Body of pancreas (tissue), 4 donors: ENCODE measurements at regions not wholly inside any gene's neighbourhood (a gene's known extent, or its start where the extent isn't known, plus 50 kb on each side); places are given as distances from the start of the nearest gene placed in this dataset.

Source experiments
- ATAC-seq: fragments of 150-250 bp; one replicate; pipeline ENCODE4 v1.9.1; 2016
- DNase-seq, 4 donors: peaks; one replicate each; pipeline ENCODE4 v3.0.0-alpha.2; 2019
- H3K27ac ChIP-seq, 4 donors: fragments of 200-600 bp; sonication (generic); 1 replicate in 3 of 4; 2 replicates in 1 of 4; pipeline versions ENCODE4 v1.5.1 to v1.6.1; 2016 to 2019; ENCODE audit warnings: mild to moderate bottlenecking in 1 of 4, mixed read lengths in 1 of 4, moderate library complexity in 1 of 4
- H3K27me3 ChIP-seq, 2 donors: fragments of 200-600 bp; sonication (generic); one replicate each; pipeline ENCODE4 v1.6.0; 2016; ENCODE audit warnings: mild to moderate bottlenecking in 1 of 2
- H3K36me3 ChIP-seq, 2 donors: fragments of 200-600 bp; sonication (generic); replicated peaks in 1 of 2; 2 replicates each; pipeline ENCODE4 v1.5.1; 2016; ENCODE audit warnings: low read depth in 2 of 2; ENCODE audit not compliant: insufficient read depth in 1 of 2
- H3K4me1 ChIP-seq: fragments of 200-600 bp; sonication (generic); one replicate; pipeline ENCODE4 v1.6.0; 2016
- H3K4me3 ChIP-seq, 2 donors: fragments of 200-600 bp; sonication (generic); 1 replicate in 1 of 2; 2 replicates in 1 of 2; pipeline ENCODE4 v1.5.1; 2016 to 2019
- H3K9me3 ChIP-seq, 3 donors: fragments of 200-600 bp; sonication (generic); 1 replicate in 2 of 3; 2 replicates in 1 of 3; pipeline ENCODE4 v1.5.1; 2016
- POLR2A ChIP-seq, 3 donors: fragments of 450-650 bp; IDR thresholded peaks; one replicate each; pipeline ENCODE4 v1.6.1; 2016; ENCODE audit warnings: antibody characterized with exemption in 3 of 3, mild to moderate bottlenecking in 2 of 3
- WGBS, 2 donors: methylation state at CpG; one replicate each; pipeline ENCODE4 v1.1.5; 2017; 5-methylcytosine and 5-hydroxymethylcytosine counted together
- intact Hi-C: fragments of 100-400 bp; cut with DNase I; formaldehyde crosslinking; loops from one replicate; pipeline ENCODE4 v1.15.1; 2023
- TF ChIP-seq, protein P1 (sequence below), 7 experiments: fragments of 450-650 bp in 4 of 7; fragments of 200-600 bp in 3 of 7; sonication (generic) in 3 of 7; IDR thresholded peaks; one replicate each; pipeline ENCODE4 v1.5.1; 2016 to 2019; ENCODE audit warnings: antibody characterized with exemption in 7 of 7

DNA sequence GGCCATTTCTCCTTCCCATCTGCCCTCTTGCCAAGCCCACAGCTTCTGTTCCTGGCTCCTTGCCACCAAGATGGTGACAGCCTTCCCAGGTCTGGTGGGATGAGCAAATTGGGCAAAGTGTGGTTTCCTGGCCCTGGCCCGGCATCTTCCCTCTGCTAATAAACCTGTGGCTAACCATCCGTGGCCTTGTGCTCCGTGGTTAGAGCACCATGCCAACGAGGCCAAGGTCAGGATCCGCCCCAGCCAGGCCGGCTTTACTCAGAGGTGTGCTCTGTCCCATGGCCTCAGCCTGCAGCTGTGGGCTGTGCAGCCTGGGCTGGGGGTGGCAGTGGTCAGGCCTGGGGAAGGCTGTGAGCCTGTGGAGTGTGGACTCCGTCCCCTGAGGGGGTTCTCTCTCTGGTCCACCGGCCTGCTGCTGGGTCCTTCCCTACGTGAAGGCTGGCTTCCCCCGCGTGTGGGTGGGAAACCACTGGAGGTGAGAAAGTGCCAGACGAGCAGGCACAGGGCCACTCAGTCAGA is 117.4 kb downstream of the VEGFA start:
- intact Hi-C loops = no loop called here
- WGBS, 2 donors = 54% methylated on average over 10 to 12 of the region's 12 CpGs
- Histone ChIP-seq H3K36me3 (no peaks in the 10 kb centered on the region), H3K27me3 (no peaks in the 10 kb centered on the region), H3K9me3 (no peaks in the 10 kb centered on the region), H3K4me1 (peaks cover 28% of the 10 kb centered on the region), H3K4me3 (no peak overlapping the region), H3K27ac (no peak overlapping the region)
- no peak for ATAC-seq
- peak in 2 of 4 donors; percentile 23 to 47 for DNase-seq
- TF ChIP-seq, protein P1, sequence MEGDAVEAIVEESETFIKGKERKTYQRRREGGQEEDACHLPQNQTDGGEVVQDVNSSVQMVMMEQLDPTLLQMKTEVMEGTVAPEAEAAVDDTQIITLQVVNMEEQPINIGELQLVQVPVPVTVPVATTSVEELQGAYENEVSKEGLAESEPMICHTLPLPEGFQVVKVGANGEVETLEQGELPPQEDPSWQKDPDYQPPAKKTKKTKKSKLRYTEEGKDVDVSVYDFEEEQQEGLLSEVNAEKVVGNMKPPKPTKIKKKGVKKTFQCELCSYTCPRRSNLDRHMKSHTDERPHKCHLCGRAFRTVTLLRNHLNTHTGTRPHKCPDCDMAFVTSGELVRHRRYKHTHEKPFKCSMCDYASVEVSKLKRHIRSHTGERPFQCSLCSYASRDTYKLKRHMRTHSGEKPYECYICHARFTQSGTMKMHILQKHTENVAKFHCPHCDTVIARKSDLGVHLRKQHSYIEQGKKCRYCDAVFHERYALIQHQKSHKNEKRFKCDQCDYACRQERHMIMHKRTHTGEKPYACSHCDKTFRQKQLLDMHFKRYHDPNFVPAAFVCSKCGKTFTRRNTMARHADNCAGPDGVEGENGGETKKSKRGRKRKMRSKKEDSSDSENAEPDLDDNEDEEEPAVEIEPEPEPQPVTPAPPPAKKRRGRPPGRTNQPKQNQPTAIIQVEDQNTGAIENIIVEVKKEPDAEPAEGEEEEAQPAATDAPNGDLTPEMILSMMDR (IDR thresholded peaks at IDR 0.05) = no peak
- TF ChIP-seq POLR2A (IDR thresholded peaks at IDR 0.05) = no peak

DNA sequence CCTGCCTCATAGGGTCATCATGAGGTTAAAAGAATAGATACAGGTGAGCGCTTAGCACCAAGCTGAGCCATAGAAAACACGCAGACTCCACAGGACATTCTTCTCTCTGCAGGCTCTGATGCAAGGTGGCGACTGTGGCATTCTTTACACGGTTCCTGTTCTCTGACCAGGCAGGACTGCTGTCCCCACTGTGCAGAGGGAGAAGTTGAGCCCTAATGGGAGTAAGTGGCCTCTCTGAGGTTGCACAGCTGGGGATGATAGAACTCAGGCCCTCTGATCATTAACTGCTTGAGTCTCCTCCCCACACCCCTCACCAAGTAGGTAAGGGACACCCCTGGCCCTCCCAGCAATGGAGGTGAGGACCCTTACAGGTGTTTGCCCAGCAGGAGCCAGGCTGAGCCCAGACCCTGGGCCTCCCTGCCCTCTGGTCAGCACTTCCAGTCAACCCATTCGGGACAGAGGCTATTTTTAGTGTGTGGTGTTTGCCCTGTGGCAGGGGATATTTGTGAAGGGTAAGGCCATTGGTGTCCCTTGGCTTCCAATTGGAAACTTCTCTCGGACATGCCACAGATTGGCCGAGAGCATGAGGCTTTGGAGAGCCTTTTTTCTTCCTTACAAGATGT is 116.8 kb downstream of the VEGFA start:
- Histone ChIP-seq H3K36me3 (no peaks in the 10 kb centered on the region), H3K9me3 (no peaks in the 10 kb centered on the region), H3K27me3 (no peaks in the 10 kb centered on the region), H3K4me3 (no peak overlapping the region), H3K27ac (no peak overlapping the region), H3K4me1 (peaks cover 28% of the 10 kb centered on the region)
- intact Hi-C loops = no loop called here
- 79 to 93% methylated on average over 6 to 7 of the region's 7 CpGs for WGBS, 2 donors
- DNase-seq = no peak
- no peak for TF ChIP-seq POLR2A (IDR thresholded peaks at IDR 0.05)
- TF ChIP-seq, protein P1 (IDR thresholded peaks at IDR 0.05) = no peak
- ATAC-seq = no peak

DNA sequence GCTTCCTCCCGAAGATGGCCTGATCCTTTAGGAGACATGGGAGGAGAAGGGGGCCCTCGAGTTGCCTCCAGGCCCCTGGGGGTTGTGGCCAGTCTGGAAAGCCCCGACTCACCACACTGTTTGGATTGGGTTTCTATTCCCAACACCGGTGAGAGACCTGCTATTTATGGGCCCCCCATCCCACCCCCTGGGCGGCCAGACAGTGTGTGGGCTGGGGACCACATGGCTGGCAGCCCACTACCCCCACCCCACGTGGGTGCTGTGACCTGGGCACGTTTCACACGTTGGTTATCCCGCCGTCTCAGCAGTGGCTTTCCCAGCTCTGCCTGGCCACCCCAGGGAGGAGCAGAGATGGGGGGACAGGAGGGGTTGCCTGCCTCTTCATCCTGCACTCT is 116.1 kb downstream of the VEGFA start:
- ATAC-seq = no peak
- 73 to 85% methylated on average over 6 to 10 of the region's 10 CpGs for WGBS, 2 donors
- DNase-seq = no peak
- no peaks in the 10 kb centered on the region for H3K36me3 ChIP-seq
- TF ChIP-seq, protein P1 (IDR thresholded peaks at IDR 0.05) = no peak
- TF ChIP-seq POLR2A (IDR thresholded peaks at IDR 0.05) = no peak
- H3K27me3 ChIP-seq = no peaks in the 10 kb centered on the region
- H3K9me3 ChIP-seq = no peaks in the 10 kb centered on the region
- peaks cover 28% of the 10 kb centered on the region for H3K4me1 ChIP-seq
- H3K4me3 ChIP-seq = no peak overlapping the region
- H3K27ac ChIP-seq = no peak overlapping the region
- intact Hi-C loops = no loop called here

DNA sequence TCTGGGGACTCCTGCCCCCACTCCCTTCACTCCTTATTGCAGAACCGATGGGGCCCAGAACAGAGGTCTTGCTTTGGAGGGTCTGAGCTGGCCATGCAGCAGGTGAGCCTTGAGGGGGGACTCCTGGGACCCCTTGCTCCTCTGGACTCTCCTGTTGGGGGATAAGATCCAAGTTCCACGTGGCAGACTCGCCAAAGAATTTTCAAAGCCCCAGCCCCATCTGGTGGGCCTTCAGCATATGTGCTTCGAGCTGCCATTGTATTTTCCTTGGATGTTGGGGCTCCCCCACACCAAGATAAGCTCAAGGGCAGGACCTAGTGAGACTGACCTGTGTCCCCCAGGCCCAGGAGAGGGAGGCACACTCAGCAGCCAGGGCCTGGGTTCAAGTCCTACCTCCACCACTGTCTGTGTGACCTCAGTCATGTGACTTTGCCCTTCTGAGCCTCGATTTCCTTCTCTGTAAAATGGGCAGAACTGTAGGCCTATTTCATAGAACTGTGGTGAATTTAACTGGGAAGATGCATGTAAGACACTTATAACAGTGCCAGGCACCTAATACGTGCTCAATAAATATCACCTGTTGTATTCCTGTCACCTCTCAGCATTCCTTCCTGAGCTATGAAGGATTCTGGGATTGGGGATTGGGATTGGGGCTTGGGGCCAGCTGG is 115.5 kb downstream of the VEGFA start:
- DNase-seq (no peak), ATAC-seq (no peak)
- Histone ChIP-seq H3K27ac (no peak overlapping the region), H3K27me3 (no peaks in the 10 kb centered on the region), H3K36me3 (no peaks in the 10 kb centered on the region), H3K4me3 (no peak overlapping the region), H3K9me3 (no peaks in the 10 kb centered on the region), H3K4me1 (peaks cover 28% of the 10 kb centered on the region)
- TF ChIP-seq POLR2A (IDR thresholded peaks at IDR 0.05) = no peak
- TF ChIP-seq, protein P1 (IDR thresholded peaks at IDR 0.05) = no peak
- intact Hi-C loops = no loop called here
- WGBS, 2 donors = 79 to 95% methylated on average over 5 to 6 of the region's 6 CpGs
